ENCODE measurements at regions not wholly inside any gene's neighbourhood (a gene's known extent, or its start where the extent isn't known, plus 50 kb on each side); places are given as distances from the start of the nearest gene placed in this dataset.

- no peak for DNase-seq (ENCODE audit: extremely low read depth in 1 of 11, low read depth in 9 of 11, low spot score in 4 of 11)
Measured at GRCh38 chr2:18349421-18349820, 211.0 kb downstream of the RDH14 start.

DNA sequence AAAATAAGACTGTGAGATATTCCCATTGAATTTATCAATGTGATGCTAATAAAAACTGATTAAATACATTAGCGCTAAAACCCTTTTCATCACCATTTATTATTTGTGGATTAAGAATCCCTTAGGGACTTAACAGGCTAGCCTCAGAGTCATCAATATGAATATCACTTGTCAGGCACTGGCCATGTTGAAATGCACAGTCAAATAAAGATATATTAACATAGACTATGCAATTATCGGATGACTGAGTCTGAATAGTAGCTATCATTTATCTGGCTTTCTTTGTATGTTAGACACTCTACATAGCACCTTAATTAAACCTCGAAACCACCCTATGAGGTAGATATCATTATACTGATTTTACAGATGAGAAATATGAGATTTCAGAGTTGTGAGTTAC, 213.6 kb downstream of the RDH14 start:
- no peak for DNase-seq (ENCODE audit: extremely low read depth in 1 of 11, low read depth in 9 of 11, low spot score in 4 of 11)

DNA sequence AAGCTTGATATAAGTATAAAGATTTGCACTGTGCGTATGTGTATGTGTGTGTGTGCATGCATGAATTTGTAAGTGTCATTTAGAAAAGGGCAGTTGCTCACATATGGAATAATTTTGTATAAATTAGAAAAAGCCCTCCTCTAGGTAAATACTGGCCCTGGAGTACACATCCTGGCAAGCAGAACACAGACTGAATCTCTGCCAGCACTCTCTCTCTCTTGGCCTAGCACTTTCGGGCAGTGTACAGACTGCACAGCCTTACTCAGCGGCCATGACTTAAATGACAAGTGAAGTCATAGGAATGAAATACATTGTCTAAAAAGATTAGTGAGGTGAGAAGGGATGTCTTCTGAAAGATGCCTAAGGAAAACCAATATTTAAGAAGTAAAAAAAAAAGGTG, 214.1 kb downstream of the RDH14 start:
- DNase-seq (ENCODE audit: extremely low read depth in 1 of 11, low read depth in 9 of 11, low spot score in 4 of 11): no peak

GRCh38 chr2:18345848-18346247, 214.6 kb downstream of the RDH14 start:
- DNase-seq (ENCODE audit: extremely low read depth in 1 of 11, low read depth in 9 of 11, low spot score in 4 of 11): no peak

DNA sequence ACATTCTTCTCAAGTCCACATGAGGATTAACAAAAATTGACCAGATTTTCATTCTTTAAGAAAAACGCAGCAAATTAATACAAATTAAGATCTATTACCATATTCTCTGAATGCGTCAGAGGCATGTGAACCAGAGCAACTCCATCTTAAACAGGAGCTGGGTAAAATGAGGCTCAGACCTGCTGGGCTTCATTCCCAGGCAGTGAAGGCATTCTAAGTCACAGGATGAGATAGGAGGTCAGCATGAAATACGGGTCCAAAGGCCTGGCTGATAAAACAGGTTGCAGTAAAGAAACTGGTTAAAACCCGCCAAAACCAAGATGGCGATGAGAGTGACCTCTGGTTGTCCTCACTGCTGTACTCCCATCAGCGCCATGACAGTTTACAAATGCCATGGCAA, 217.6 kb downstream of the RDH14 start:
- no peak for DNase-seq (ENCODE audit: extremely low read depth in 1 of 11, low read depth in 9 of 11, low spot score in 4 of 11)

- no peak for DNase-seq (ENCODE audit: extremely low read depth in 1 of 11, low read depth in 9 of 11, low spot score in 4 of 11)
Measured at GRCh38 chr2:18339326-18339725, 221.1 kb downstream of the RDH14 start.

DNA sequence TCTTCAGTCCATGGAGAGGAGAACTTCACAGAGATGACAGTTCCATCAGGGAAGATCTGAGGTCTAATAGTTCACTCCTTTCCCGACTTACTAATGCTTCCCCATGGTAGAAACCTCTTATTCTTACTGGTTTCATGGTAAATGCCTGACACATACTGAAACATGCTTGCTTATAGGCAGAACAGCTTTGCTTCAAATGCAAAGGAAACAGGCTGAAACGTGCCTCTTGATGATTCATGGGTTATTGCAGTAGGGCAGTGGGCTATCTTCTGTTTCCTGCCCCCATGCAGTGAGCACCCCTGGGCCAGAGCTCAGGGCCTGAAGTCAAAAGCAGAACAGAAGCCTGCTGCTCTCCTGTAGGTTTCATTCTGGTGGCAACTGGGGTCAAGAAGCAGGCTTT, 223.5 kb downstream of the RDH14 start:
- no peak for DNase-seq (ENCODE audit: extremely low read depth in 1 of 11, low read depth in 9 of 11, low spot score in 4 of 11)

DNA sequence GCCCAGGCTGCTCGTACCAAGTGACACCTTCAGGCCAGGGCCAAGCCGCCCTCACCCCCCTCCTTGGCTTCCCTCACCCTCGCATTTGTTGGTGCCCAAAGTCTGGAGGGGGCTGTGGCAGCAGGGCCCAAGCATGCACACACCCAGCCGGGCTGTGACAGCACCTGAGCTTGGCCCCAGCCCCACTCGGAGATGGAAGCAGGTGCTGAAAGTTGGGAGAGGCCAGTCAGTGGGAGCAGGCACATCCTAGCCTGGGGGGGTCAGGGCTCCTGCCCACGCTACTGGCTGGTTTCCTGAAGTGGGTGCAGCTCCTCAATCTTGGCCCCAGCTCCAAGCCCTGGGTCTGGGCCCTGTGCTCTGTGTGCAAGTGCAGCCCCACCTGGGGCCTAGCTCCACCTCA, 228.0 kb downstream of the RDH14 start:
- no peak for DNase-seq (ENCODE audit: extremely low read depth in 1 of 11, low read depth in 9 of 11, low spot score in 4 of 11)

- DNase-seq (ENCODE audit: extremely low read depth in 1 of 11, low read depth in 9 of 11, low spot score in 4 of 11): no peak
Measured at GRCh38 chr2:18325118-18325517, 235.3 kb downstream of the RDH14 start.

DNA sequence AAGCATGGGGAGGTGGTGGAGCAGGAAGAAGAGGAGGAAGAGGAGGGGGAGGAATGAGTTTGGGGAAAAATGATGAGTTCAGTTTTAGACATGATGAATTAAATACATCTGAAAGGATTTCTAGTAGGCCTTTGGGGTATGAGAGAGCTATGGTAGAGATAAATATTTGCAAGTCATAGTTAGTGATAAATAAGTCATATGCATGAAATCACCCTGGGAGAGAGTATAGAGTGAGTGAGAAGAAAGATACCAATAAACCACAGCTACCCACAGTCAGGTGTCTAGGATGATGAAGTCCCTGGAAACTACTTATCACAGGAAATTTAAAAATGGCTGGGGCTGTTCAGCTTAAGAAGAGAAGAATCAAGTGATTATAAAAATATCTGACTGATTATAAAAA, 240.5 kb downstream of the RDH14 start:
- DNase-seq (ENCODE audit: extremely low read depth in 1 of 11, low read depth in 9 of 11, low spot score in 4 of 11): no peak

DNA sequence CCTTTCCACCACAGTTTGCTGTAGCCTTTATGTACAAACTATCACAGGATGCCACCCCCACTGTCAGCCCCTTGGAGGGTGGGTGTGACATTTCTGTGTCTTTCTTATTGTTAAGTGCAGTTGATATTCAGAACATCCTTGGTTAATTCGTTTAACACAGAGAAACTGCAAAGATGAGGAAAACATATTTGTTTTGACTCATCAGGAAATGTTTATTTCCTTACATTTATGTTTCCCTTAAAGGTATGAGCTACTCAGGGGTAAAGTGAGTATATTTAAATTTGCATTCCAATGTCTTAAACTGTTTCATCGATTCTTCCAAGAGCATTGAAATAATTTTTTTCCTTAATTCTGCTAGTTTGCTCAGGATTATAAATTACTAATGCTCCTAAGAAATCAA, 243.4 kb downstream of the RDH14 start:
- no peak for DNase-seq (ENCODE audit: extremely low read depth in 1 of 11, low read depth in 9 of 11, low spot score in 4 of 11)

DNA sequence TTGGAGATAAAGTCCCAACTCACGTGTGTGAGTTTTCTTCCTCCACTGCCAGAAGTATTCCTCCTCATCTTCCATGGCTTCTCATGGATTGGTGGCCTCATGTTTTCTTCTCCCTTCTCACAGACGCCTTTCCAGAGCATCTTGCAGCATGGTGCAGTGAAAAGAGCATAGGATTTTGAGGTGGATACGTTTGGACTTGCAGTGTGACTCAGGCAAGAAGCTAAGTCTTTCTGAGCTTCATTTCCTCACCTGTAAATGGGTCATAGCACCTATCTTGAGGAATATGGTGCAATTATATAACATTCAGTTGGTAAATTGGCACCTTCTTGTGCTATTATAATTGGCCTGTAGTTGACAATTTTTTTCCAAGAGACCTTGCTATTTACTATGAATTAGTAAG, 247.6 kb downstream of the RDH14 start:
- no peak for DNase-seq (ENCODE audit: extremely low read depth in 1 of 11, low read depth in 9 of 11, low spot score in 4 of 11)

DNA sequence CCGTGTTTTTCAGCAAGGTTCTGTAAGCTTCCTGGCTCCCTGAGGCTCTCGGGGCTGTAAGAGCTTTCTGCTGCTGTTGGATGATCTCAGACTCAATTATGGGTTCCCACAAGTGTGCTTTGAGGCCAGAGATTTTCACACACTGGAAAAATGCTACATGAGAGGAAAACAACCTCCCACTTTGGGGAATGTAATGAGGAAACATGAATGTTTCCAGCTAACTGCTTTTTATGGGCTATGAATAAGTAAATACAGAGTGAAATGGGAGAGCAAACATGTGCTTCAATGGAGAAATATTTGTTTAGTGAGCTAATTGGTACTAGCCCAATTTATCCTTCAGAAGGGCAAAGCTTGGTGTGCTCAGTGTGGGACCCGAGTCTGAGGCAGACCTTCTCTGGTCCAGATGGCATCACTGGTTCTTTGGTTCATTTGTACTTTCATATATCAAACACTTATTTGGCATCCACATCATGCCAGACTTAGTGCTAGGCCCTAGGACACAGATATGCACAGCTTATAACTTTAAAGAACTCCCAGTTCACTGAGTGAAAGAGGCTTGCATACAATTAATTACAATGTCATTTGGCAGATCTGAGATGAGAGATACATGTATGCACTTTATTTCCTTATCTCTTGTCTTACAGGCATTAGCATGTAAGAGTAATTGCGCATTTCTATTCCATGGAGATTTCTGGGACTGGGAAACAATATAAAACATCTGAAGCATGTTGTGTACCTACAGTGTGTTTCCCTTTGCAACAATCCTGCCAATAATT, 248.8 kb downstream of the RDH14 start:
- DNase-seq (ENCODE audit: extremely low read depth in 1 of 11, low read depth in 9 of 11, low spot score in 4 of 11): peak in 10 of 11 donors; percentile 25 to 71 (median 40)

GRCh38 chr2:18309627-18310026, 250.8 kb downstream of the RDH14 start:
- DNase-seq (ENCODE audit: extremely low read depth in 1 of 11, low read depth in 9 of 11, low spot score in 4 of 11): no peak

- DNase-seq (ENCODE audit: extremely low read depth in 1 of 11, low read depth in 9 of 11, low spot score in 4 of 11): no peak
Measured at GRCh38 chr2:18309188-18309587, 251.3 kb downstream of the RDH14 start.

- no peak for DNase-seq (ENCODE audit: extremely low read depth in 1 of 11, low read depth in 9 of 11, low spot score in 4 of 11)
Measured at GRCh38 chr2:18304849-18305248, 255.6 kb downstream of the RDH14 start.

DNA sequence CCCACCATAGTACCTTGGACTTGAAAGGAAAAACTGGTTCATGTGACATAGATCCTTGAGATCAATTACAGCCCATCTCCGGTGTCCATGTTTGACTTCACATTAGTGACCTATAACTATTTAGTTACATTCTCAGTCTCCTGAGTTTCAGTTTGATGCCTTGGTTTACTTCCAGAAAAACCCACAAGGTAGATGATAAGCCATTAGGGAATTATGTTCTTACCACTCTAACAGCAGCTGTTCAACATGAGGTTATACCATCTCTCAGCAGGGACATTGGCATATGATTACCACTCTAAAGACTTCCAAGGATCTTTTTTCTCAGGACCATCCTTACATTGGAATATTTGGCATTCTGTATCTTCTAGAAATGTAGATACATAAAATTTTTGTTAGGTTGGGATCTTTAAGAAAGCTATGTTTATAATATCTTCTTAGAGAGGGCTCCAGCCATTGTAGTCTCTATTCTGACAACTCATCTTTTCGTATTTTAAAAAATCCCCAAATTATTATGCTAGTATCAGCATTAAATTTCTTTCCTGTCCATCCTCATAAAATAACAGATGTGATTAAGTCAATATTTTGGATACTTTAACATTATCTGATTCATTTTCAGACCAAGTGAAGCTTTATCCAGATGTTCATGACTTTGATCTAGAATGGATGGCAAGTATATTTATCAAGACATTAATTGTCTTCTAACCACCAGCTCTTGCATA, 258.9 kb downstream of the RDH14 start:
- DNase-seq (ENCODE audit: extremely low read depth in 1 of 11, low read depth in 9 of 11, low spot score in 4 of 11): no peak

DNA sequence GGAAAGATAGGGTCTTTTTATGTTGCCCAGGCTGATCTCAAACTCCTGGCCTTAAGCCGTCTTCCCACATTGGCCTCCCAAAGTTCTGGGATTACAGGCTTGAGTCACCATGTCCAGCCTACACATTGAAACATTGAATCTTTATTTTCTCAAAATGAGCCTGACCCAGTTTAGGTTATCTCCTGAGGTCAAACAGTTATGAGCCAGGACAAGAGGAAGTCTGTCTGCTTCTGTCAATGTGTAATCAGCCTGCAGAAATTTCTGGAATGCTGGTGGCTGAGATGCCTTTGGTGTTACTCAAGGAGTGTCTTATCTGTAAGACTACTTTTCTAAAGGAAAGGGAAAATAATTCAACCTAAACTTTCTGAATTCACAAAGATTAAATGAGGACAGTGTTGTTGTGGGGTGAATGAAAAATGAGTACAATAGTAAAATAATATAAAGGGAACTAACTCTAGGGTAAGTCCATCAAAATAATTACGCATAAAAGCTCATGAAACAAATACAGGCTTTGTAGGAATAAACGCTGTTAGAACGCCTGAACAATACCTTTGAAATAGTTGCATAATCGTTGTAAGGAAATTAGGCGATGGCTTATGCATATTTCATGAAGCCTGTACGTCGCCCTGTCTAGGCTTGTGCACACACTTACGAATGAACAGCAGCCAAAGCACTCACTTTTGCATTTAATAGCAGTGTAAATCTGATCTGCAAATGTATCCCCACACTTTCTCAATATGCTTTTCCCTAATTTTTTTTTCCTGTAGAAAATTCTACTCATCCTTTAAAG, 260.8 kb downstream of the RDH14 start:
- peak in 2 of 11 donors; percentile 9 to 13 for DNase-seq (ENCODE audit: extremely low read depth in 1 of 11, low read depth in 9 of 11, low spot score in 4 of 11)

DNA sequence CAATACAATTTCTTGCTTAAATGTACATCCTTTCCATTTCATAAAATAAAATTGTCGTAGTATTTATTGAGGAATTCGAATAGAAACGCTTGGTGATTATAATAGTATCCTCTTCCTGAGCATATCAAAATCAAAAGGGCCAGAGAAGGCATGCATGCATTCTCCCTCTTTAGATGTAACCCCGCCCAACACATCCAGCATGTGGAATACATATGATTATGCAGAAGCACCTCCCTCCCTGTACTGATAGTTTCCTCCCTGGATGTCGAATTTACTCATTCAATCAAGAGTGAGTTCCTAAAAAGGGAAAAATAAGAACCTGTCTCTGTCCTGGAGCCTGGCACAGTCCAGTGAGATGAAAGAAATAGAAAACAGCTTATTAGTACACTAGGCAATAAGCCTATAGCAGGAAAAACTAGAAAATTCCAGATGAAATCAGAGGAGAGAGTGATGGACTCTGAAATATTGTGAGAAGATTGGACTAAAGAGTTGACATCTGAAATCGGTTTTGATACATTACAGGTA, 262.9 kb downstream of the RDH14 start:
- no peak for DNase-seq (ENCODE audit: extremely low read depth in 1 of 11, low read depth in 9 of 11, low spot score in 4 of 11)

DNA sequence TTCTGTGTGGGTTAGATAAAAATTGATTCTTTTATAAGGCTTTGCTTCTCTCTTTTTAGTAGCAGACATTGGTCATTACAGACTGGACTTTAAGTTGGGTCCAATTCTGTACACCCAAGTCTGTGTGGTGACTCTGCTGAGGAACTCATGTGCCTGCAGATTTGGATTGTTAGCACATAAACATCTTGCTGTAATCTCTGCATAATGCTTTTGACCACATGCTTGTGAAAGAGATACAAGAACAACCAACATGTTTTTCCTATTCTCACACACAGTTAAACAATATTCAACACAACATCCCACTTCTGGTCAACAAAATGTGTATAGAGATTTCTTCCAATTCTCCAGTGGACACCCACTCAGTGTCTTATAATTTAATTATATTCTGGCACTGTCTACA, 270.1 kb downstream of the RDH14 start:
- no peak for DNase-seq (ENCODE audit: extremely low read depth in 1 of 11, low read depth in 9 of 11, low spot score in 4 of 11)

Data from renal cortex interstitium (tissue), 11 donors.